ENCODE measurements at regions not wholly inside any gene's neighbourhood (a gene's known extent, or its start where the extent isn't known, plus 50 kb on each side); places are given as distances from the start of the nearest gene placed in this dataset.

DNA sequence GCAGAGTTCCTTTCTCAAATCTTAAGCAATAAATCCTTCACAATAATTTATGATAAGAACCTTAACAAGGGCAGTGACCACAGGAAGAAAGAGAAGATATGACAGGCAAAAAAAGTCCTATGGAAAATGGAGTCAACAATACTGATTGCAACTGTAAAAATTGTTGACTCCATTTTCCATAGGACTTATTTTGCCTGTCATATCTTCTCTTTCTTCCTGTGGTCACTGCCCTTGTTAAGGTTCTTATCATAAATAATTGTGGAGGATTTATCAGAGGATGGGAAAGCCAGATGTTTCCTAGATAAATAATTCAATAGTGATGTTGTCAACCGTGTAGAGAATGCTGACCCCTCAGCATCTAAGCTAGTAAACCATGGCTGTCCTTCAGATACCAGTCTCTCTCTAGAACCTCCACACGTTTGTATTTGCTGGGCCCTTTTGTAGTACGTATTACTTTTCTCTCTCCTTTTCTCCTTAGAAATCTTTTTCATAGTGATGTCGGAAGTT is 172.6 kb upstream of the BET1 start:
- TF ChIP-seq, protein P1, sequence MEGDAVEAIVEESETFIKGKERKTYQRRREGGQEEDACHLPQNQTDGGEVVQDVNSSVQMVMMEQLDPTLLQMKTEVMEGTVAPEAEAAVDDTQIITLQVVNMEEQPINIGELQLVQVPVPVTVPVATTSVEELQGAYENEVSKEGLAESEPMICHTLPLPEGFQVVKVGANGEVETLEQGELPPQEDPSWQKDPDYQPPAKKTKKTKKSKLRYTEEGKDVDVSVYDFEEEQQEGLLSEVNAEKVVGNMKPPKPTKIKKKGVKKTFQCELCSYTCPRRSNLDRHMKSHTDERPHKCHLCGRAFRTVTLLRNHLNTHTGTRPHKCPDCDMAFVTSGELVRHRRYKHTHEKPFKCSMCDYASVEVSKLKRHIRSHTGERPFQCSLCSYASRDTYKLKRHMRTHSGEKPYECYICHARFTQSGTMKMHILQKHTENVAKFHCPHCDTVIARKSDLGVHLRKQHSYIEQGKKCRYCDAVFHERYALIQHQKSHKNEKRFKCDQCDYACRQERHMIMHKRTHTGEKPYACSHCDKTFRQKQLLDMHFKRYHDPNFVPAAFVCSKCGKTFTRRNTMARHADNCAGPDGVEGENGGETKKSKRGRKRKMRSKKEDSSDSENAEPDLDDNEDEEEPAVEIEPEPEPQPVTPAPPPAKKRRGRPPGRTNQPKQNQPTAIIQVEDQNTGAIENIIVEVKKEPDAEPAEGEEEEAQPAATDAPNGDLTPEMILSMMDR (IDR thresholded peaks at IDR 0.05; ENCODE audit: unreplicated experiment): no peak
- no peaks in the 10 kb centered on the region for H3K4me1 Mint-ChIP-seq (ENCODE audit: low read depth, unreplicated experiment)
- CTCF ChIA-PET: no interaction called here
- H3K9me3 Mint-ChIP-seq (ENCODE audit: low read depth, unreplicated experiment): no peaks in the 10 kb centered on the region
- DNase-seq: no peak
- BruUV-seq (replicated peaks): no TSS peak
- intact Hi-C loops (cut with micrococcal nuclease; ENCODE audit: unreplicated experiment): no loop called here
- no peak overlapping the region for H3K4me3 Mint-ChIP-seq (ENCODE audit: low read depth, unreplicated experiment)
- no peaks in the 10 kb centered on the region for H3K27me3 Mint-ChIP-seq (ENCODE audit: unreplicated experiment)
- no peak overlapping the region for H3K27ac Mint-ChIP-seq (ENCODE audit: unreplicated experiment)
- no peaks in the 10 kb centered on the region for H3K36me3 Mint-ChIP-seq (ENCODE audit: insufficient read depth, unreplicated experiment)

DNA sequence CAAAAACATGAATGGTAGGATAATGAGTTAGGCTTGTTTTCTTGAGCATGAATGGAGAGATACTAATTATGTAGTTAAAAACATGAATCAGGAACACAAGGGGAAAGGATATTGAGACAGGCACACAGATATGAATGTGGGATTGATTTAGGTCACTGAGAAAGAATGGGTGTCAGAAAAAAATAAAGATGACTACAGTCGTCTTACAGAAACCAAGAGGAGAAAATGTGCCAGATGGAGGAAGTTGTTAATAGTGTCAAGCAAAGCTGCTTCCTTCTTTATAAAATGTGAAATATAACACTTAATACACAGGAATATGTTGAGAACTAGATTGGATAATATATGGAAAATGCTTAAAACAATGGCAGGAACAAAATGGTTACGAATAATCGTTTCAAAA is 173.3 kb upstream of the BET1 start:
- no TSS peak for BruUV-seq (replicated peaks)

DNA sequence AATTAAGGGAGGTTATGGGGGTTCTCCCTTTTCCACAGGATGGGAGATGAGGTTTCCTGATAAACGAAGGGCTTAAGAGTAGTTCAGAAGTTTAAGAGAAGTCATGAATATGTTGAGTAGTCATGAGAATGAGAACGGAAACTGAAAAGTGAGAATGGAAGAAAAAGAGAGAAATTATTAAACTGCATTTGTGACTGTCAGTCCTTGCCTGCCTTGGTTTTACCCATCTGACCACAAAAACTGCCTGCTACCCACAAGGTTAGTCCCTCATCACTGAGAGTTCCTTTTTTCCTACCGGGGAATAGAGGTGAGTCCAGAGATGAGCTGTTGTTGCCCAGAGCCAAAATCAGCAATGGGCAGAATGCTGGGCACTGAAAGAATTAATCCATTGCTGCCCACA is 174.1 kb upstream of the BET1 start:
- Mint-ChIP-seq H3K27me3 (ENCODE audit: unreplicated experiment) (no peaks in the 10 kb centered on the region), H3K36me3 (ENCODE audit: insufficient read depth, unreplicated experiment) (peaks cover 3% of the 10 kb centered on the region), H3K4me1 (ENCODE audit: low read depth, unreplicated experiment) (peaks cover 6% of the 10 kb centered on the region), H3K9me3 (ENCODE audit: low read depth, unreplicated experiment) (no peaks in the 10 kb centered on the region), H3K4me3 (ENCODE audit: low read depth, unreplicated experiment) (no peak overlapping the region), H3K27ac (ENCODE audit: unreplicated experiment) (no peak overlapping the region)
- CTCF ChIA-PET: no interaction called here
- no peak for DNase-seq
- intact Hi-C loops (cut with micrococcal nuclease; ENCODE audit: unreplicated experiment): no loop called here
- no TSS peak for BruUV-seq (replicated peaks)
- TF ChIP-seq, protein P1 (IDR thresholded peaks at IDR 0.05; ENCODE audit: unreplicated experiment): no peak

More for the DNA sequence above, 173.3 kb upstream of the BET1 start:
- intact Hi-C loops (cut with micrococcal nuclease; ENCODE audit: unreplicated experiment): no loop called here
- no peaks in the 10 kb centered on the region for H3K36me3 Mint-ChIP-seq (ENCODE audit: insufficient read depth, unreplicated experiment)
- H3K9me3 Mint-ChIP-seq (ENCODE audit: low read depth, unreplicated experiment): no peaks in the 10 kb centered on the region
- DNase-seq: no peak
- H3K27me3 Mint-ChIP-seq (ENCODE audit: unreplicated experiment): no peaks in the 10 kb centered on the region
- TF ChIP-seq, protein P1 (IDR thresholded peaks at IDR 0.05; ENCODE audit: unreplicated experiment): no peak
- CTCF ChIA-PET: no interaction called here
- no peak overlapping the region for H3K4me3 Mint-ChIP-seq (ENCODE audit: low read depth, unreplicated experiment)
- no peak overlapping the region for H3K27ac Mint-ChIP-seq (ENCODE audit: unreplicated experiment)
- H3K4me1 Mint-ChIP-seq (ENCODE audit: low read depth, unreplicated experiment): no peaks in the 10 kb centered on the region

DNA sequence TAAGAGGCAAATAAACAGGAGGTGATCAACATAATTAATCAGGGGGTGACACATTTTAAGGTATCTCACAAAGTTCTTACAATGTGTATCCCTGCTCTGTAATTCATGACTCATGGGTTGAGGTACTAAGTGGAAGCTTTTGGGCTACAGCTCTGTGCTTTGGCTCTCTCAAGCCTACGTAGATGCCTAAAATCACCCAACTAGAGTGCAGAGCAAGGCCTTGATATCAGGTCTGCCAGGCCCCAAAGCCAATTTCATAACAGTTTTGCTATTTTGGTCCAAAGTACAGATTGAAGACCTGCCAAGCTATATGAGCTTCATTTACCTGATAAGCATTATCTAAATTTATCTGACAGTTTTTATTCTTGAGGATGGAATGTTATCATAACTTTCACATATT is 175.3 kb upstream of the BET1 start:
- BruUV-seq (replicated peaks): no TSS peak
- no peak for DNase-seq
- intact Hi-C loops (cut with micrococcal nuclease; ENCODE audit: unreplicated experiment): no loop called here
- CTCF ChIA-PET: no interaction called here
- H3K27me3 Mint-ChIP-seq (ENCODE audit: unreplicated experiment): no peaks in the 10 kb centered on the region
- peaks cover 19% of the 10 kb centered on the region for H3K4me1 Mint-ChIP-seq (ENCODE audit: low read depth, unreplicated experiment)
- TF ChIP-seq, protein P1 (IDR thresholded peaks at IDR 0.05; ENCODE audit: unreplicated experiment): no peak
- H3K9me3 Mint-ChIP-seq (ENCODE audit: low read depth, unreplicated experiment): no peaks in the 10 kb centered on the region
- no peak overlapping the region for H3K4me3 Mint-ChIP-seq (ENCODE audit: low read depth, unreplicated experiment)
- H3K27ac Mint-ChIP-seq (ENCODE audit: unreplicated experiment): no peak overlapping the region
- H3K36me3 Mint-ChIP-seq (ENCODE audit: insufficient read depth, unreplicated experiment): peaks cover 6% of the 10 kb centered on the region

Data from Calu3 (cell line).